ENCODE measurements at regions not wholly inside any gene's neighbourhood (a gene's known extent, or its start where the extent isn't known, plus 50 kb on each side); places are given as distances from the start of the nearest gene placed in this dataset.

DNA sequence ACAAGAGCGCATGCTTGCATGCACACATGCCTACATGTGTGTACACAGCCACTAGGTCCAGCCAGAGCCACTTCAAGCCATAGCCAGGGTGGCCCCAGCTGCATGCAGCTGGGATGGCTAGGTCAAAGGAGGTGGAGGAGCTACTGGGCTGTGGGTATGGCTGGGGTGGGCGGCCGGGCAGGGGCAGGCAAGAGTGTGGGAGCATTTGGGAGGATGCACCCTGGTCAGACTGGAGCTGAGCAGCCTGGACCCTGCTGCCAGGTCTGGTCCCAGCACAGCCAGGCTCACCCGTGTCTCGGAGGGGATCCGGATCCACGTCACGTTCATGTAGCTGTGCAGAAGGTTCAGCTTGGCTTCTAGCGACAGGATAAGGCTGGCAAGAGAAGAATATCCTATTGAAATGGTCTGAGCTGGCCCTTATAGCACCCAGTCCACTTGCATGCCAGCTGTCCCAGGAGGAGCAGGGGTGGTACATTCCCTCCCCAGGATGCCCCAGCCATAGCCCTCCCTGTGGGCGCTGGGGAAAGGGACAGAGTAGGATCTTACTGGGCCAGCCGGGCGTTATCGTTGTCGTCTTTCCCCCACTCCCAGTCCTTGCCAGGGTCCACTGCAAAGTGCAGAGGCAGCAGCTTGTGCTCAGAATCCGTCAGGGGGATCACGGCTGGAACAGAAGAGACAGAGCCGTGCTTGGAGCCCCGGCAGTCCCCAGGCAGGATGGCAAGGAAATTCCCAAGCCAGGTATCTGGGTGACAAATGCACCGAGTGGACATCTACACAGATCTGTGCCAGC is 160.5 kb downstream of the KLF13 start:
- Mint-ChIP-seq H3K4me1 (peaks cover 61% of the 10 kb centered on the region), H3K4me3 (peak overlapping the region; percentile 60), H3K36me3 (peaks cover 24% of the 10 kb centered on the region), H3K27ac (no peak overlapping the region), H3K9me3 (peaks cover 10% of the 10 kb centered on the region)
- ATAC-seq (no peak), DNase-seq (ENCODE audit: low spot score in 2 of 2) (no peak)

DNA sequence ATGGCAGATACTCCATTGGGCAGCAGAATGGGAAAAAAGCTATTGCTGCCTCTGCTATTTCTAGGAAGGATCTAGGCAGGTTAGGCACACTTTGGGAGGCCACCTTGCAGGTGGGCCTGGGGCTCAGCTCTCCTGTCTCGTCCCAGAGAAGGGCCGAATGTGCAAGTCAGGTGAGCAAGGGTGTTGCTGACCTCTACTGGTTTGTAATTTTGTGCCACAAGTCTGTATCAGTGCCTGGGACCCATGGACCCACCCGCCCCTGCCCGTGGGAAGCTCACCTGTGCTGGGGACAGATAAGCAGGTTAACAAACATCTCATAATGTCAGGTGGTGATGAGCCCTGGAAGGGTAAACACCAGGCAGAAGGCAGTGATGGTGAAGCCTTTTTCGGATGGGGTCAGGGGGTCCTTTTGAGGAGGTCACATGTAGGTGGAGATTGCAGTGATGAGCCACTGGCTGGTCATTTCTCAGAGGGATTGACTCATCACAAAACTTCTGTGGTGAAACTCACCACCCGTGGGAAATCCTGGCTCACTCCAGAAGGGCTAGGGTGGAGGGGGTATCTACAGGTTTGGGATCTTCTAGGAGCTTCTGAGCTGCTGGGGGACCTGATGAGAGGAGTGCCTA is 161.3 kb downstream of the KLF13 start:
- H3K9me3 Mint-ChIP-seq = peaks cover 13% of the 10 kb centered on the region
- H3K27ac Mint-ChIP-seq = peak overlapping the region; percentile 74
- DNase-seq (ENCODE audit: low spot score in 2 of 2) (no peak), ATAC-seq (peak; percentile 77)
- peaks cover 59% of the 10 kb centered on the region for H3K4me1 Mint-ChIP-seq
- H3K36me3 Mint-ChIP-seq = peaks cover 16% of the 10 kb centered on the region
- peak overlapping the region; percentile 60 for H3K4me3 Mint-ChIP-seq

DNA sequence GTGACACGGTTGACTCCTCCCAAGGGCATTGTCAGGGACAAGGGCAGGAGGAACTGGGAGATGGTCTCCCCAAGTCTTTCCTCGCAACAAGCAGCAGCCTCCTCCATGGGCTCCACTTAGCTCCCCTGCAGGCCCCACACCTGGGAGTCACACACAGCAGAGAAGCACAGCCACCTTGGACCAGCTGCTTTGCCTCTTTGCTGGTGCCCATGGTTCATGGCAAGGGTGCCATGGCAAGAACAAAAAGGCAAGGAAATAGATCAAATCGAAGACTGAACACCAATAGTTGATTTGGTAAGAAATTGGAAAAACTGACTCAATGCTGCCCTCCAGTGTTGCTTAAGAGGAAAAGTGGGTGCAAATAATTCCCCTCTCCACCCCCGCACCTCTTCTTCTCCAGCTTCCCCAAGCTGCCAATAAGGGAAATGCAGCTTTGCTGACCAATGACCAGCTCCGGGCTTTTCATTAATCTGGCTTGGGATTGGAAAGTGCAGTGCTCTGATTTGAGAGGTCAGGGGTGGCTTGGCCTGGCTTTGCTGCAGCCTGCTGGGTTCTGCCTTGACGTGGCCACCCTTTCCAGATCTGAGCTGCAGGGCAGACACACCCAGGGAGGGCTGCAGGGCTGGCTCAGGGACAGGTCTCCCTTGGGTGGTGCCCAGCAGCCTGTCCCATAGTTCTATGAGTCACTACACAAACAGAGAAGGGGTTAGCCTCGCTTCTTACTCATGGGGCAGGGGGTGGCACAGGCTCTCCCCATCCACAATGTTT is 162.0 kb downstream of the KLF13 start:
- Mint-ChIP-seq H3K27ac (peak overlapping the region; percentile 74), H3K4me1 (peaks cover 59% of the 10 kb centered on the region), H3K4me3 (peak overlapping the region; percentile 60), H3K9me3 (peaks cover 14% of the 10 kb centered on the region), H3K36me3 (peaks cover 12% of the 10 kb centered on the region)
- DNase-seq (ENCODE audit: low spot score in 2 of 2) (peak in 1 of 2 donors; percentile 78), ATAC-seq (peak; percentile 54)

DNA sequence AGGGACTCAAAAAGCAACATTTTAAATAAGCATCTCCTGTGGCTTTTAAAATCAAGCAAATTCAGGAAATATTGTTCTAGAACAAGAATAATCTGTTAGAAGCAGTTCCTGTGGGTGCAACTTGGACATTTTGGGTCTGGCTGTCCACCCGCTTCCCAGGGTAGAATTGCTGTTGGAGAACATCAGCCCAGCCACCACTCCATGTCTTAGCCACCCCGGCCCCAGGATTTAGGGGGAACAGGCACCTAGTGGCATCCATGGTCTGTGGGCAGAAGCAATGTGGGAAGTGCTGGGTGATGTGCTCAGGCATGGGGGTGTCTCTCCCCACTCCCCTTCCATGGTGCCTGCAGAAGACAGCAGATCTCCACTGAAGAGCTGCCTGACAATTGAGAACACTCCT is 162.6 kb downstream of the KLF13 start:
- no peak overlapping the region for H3K27ac Mint-ChIP-seq
- peaks cover 9% of the 10 kb centered on the region for H3K36me3 Mint-ChIP-seq
- ATAC-seq (no peak), DNase-seq (ENCODE audit: low spot score in 2 of 2) (no peak)
- peaks cover 16% of the 10 kb centered on the region for H3K9me3 Mint-ChIP-seq
- peaks cover 56% of the 10 kb centered on the region for H3K4me1 Mint-ChIP-seq
- H3K4me3 Mint-ChIP-seq = no peak overlapping the region

DNA sequence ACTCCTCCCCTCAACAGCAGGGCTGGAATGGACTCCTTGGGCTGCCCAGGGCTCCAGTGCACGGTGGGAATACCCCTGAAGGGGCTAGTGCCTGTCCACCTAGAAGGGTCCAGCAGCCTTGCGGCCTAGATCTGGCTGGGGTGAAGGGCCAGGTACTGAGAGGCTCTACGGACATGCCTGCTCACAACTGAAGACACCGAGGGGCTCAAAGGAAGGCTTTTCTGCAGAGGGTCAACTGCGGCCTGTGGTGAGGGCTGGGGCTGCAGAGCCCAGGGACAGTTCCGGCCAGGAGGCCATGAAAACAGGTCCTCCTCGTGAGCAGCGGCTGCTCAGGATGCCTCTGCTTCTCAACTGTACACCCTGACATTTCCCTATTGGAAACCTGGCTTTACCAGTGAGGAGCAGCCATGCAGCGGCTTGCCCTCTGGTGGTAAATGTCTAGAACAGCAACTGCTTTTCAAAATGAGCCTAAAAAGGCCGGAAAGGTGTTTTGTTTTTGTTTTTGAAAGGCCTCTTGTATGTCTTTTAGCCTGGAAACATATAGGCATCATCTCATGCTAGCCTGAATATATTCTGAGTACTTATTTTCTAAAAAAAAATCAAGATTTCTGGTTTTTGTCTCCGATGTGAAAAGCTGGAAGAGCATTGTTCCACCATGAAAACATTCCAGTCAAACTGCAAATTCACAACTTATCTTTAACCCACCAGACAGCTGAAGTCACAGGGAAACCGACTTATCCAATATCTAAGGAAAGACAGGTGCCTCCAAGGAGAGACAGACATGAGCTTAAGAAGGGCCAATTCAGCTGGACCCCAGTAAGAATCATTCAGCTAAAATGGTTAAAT is 163.4 kb downstream of the KLF13 start:
- DNase-seq (ENCODE audit: low spot score in 2 of 2) = no peak

DNA sequence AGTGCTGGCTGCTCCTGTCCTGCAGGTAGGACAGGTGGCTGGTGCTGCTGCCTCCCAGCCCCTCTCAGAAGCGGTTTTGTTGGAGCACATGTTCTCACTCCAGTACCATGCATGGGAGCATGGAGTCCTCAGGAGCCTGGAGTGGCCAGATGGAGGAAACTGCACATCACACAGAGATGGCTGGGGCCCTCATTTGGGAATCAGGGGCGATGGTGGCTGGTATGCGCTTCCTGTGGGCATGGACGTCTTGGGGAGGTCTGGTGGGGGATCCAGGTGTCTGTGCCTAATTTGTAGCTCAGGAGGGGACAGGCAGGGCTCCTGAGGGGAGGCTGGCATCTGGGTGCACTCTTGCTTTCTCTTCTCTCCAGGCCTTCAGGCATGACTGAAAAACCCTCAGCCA is 168.2 kb downstream of the KLF13 start:
- Mint-ChIP-seq H3K4me3 (no peak overlapping the region), H3K4me1 (peaks cover 11% of the 10 kb centered on the region), H3K36me3 (no peaks in the 10 kb centered on the region), H3K9me3 (peaks cover 16% of the 10 kb centered on the region), H3K27ac (no peak overlapping the region)
- ATAC-seq (no peak), DNase-seq (ENCODE audit: low spot score in 2 of 2) (no peak)

More for the DNA sequence above, 163.4 kb downstream of the KLF13 start:
- Mint-ChIP-seq H3K36me3 (peaks cover 1% of the 10 kb centered on the region), H3K4me3 (no peak overlapping the region), H3K9me3 (peaks cover 16% of the 10 kb centered on the region), H3K27ac (no peak overlapping the region), H3K4me1 (peaks cover 48% of the 10 kb centered on the region)
- ATAC-seq = no peak

DNA sequence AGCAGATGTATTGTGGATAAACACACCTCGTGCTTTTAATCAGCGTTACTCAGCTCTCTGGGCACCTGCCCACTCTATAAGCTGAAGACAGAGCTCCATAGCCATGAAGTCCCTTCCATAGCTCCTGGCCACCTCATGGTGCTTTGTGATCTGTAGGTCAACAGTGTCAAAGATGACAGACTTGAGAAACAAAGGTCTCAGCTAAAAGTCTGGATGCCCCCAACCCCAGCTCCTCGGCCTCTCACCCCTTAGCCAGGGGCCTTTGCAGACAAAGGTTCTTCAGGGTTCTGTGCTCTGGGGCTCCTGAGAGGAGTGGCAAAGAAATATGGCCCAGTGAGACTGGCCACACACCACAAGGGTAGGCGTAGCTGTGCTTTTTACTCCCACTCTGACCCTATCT is 168.6 kb downstream of the KLF13 start:
- H3K36me3 Mint-ChIP-seq = no peaks in the 10 kb centered on the region
- no peak overlapping the region for H3K27ac Mint-ChIP-seq
- no peak for ATAC-seq
- peaks cover 16% of the 10 kb centered on the region for H3K9me3 Mint-ChIP-seq
- H3K4me1 Mint-ChIP-seq = peaks cover 11% of the 10 kb centered on the region
- H3K4me3 Mint-ChIP-seq = no peak overlapping the region
- peak in 1 of 2 donors; percentile 29 for DNase-seq (ENCODE audit: low spot score in 2 of 2)

DNA sequence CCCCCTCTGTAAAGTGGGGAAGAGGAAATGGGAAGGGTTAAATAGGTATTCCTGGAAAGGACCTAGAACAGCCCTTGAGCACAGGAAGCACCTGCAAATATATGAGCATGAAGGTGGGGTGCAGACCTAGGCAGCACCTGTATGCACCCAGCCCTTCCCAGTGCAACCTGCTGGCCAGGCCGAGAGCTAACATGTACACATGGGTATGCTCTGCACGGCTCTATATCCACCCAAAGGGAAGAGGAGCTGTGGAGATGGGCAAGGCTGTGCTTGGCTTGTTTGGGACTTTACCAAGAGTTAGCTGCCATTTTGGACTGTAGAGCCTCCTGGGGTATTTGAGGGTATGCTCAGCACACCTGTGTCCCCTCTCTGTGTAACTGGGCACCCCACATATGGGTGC is 171.2 kb downstream of the KLF13 start:
- ATAC-seq = no peak
- H3K36me3 Mint-ChIP-seq = no peaks in the 10 kb centered on the region
- no peak overlapping the region for H3K4me3 Mint-ChIP-seq
- H3K9me3 Mint-ChIP-seq = peaks cover 4% of the 10 kb centered on the region
- DNase-seq (ENCODE audit: low spot score in 2 of 2) = peak in 1 of 2 donors; percentile 26
- H3K27ac Mint-ChIP-seq = no peak overlapping the region
- no peaks in the 10 kb centered on the region for H3K4me1 Mint-ChIP-seq

DNA sequence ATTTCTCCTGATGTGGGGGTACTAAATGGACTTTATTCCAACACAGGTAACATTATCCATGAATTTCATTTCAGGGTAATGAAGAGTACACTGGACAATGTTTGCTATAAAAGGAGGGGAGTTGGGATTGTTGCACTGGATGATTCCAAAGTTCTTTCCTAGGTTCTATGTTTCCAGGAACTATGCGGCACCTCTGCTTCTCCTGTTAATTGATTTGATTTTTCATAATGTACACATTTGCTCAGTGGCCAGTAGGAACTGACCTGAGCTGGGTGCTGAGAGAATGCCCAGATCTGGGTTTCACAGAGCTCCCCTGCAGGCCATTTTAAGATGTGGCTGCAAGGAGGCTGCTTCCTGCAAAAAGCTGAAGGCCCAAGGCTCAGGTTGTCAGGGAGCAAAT is 171.7 kb downstream of the KLF13 start:
- no peak for DNase-seq (ENCODE audit: low spot score in 2 of 2)
- Mint-ChIP-seq H3K27ac (no peak overlapping the region), H3K4me1 (no peaks in the 10 kb centered on the region), H3K4me3 (no peak overlapping the region), H3K9me3 (peaks cover 4% of the 10 kb centered on the region), H3K36me3 (no peaks in the 10 kb centered on the region)
- no peak for ATAC-seq

DNA sequence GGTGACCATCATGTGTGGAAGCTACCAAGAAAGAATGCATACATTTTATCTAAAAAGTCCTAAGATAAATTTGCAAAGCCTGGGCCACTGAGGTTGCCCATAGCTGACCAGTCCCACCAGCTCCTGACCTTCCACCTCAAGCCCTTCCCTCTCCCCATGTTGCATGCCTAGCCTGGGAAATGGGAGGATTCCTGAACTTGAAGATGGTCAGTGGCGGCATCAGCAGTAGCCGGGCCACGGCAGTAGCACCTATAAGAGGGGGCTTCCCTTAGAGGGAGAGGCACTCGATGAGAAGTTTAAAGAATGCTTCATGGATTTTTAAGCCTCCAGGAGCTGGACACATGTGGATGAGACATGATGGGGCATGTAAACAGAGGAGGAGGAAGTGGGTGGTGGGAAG is 172.1 kb downstream of the KLF13 start:
- Mint-ChIP-seq H3K4me3 (no peak overlapping the region), H3K27ac (no peak overlapping the region), H3K36me3 (no peaks in the 10 kb centered on the region), H3K9me3 (peaks cover 2% of the 10 kb centered on the region), H3K4me1 (no peaks in the 10 kb centered on the region)
- DNase-seq (ENCODE audit: low spot score in 2 of 2) (peak in 1 of 2 donors; percentile 32), ATAC-seq (no peak)

DNA sequence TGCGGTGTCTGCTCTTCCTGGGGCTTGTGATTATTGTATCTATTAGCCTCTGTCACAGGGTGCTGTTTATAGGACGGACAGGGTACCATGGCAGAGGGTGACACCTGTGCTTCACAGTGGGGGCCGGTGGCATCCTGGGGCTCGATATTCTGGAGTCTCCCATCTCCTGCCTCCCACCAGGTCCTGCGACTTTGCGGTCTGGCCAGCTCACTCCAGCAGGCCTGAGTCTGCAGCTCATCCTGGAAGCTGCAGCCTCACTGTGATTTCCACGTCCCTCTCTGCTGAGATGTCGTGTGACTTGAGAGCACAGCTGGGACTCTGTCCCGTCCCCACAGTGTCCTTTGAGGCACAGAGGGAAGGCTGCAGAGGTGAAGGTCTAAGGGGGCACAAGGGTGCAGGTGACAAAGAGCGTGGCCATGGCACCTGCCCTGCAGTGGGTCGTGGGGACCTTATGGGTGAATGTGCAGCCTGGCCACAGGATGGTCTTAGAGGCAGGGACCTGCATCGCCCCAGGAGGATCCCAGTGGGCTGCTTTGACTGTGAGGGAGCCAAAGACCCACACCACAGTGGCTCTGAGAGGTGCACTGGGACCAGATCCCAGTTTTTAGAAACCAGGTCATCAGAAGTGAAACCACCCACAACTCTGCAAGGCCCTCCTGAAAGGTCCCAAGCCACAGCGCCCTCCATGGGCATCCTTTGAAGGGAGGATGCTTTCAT is 172.8 kb downstream of the KLF13 start:
- no peaks in the 10 kb centered on the region for H3K4me1 Mint-ChIP-seq
- no peaks in the 10 kb centered on the region for H3K36me3 Mint-ChIP-seq
- ATAC-seq = no peak
- H3K9me3 Mint-ChIP-seq = no peaks in the 10 kb centered on the region
- peak in 1 of 2 donors; percentile 37 for DNase-seq (ENCODE audit: low spot score in 2 of 2)
- no peak overlapping the region for H3K4me3 Mint-ChIP-seq
- H3K27ac Mint-ChIP-seq = no peak overlapping the region

DNA sequence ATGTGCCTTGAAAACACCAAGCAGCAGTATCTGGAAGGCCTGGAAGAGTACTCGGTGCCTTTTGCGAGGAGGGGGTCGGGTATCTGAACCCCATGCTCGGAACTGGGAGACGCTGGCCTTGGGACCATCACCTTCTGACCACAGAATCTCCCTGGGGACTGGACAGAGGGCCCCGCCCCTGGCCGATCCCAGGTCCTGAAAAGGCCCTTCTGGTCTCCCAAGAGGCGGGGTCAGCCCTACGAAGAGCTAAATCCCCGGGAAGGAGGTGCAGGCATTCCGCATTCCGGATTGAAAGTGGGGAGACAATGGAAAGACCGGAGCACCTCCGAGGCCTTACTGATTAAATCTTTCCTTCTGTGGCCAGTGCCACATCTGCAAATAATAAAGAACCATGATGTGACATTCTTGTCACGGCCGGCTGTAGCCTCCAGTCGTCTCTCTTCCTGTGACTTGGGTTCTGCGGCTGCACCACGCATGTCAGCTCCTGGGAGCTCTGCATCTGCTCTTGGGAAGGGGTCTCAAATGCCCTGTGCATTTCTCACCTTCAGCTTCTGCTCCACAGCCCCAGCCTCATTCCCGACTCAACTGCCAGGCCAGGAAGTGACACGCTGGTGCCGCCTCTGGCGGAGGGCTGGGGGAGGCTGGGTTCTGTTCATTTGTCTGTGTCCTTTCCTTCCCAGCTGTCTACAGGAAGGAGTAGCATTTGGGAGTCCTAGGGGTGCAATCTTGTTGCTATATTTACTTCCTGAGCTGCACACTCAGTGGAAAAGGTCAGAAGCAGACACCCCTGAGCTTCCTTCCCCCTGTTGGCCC is 173.5 kb downstream of the KLF13 start:
- H3K4me1 Mint-ChIP-seq = no peaks in the 10 kb centered on the region
- ATAC-seq (no peak), DNase-seq (ENCODE audit: low spot score in 2 of 2) (peak in 1 of 2 donors; percentile 23)
- H3K4me3 Mint-ChIP-seq = no peak overlapping the region
- no peaks in the 10 kb centered on the region for H3K9me3 Mint-ChIP-seq
- no peaks in the 10 kb centered on the region for H3K36me3 Mint-ChIP-seq
- no peak overlapping the region for H3K27ac Mint-ChIP-seq

DNA sequence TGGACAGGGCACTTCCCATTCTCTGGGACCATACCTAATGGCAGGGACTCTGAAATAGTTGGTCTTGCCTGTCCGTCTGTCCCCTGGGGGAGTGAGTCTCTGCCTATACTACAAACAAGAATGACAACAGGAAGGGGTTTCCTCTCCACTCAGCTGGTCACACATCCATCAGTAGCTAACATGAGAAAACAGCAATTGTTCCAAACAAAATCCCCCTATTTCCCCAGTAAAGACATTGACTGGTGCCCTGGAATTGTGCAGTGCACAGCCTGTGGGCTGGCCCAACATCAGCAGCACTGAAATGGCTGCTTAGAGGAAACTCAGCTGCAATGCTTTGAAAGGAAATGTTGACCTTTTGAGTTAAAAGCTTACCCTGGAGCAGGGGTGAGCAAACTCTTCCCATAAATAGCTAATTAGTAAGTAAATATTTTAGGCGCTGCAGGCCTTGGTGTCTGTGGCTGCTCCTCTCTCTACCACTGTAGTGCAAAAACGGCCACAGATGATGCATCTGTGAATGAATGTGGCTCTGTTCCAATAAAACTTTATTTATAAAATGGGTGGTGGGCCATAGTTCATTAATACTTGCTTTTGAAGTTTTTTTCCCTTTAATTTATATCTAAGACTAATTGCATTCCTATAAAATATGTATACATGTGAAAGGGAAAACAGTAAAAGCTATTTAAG is 174.3 kb downstream of the KLF13 start:
- H3K27ac Mint-ChIP-seq = no peak overlapping the region

More for the DNA sequence above, 174.3 kb downstream of the KLF13 start:
- Mint-ChIP-seq H3K4me1 (no peaks in the 10 kb centered on the region), H3K36me3 (no peaks in the 10 kb centered on the region), H3K4me3 (no peak overlapping the region), H3K9me3 (no peaks in the 10 kb centered on the region)
- no peak for ATAC-seq
- peak in 1 of 2 donors; percentile 28 for DNase-seq (ENCODE audit: low spot score in 2 of 2)

All from stimulated activated effector memory CD8-positive, alpha-beta T cell treated with anti-CD3 and anti-CD28 coated beads, Interleukin-12 subunit alpha, Interleukin-12 subunit beta, amount 100 ng/mL, for 72 hours (primary cell).